H1 (cell line): ENCODE measurements at regions not wholly inside any gene's neighbourhood (a gene's known extent, or its start where the extent isn't known, plus 50 kb on each side); places are given as distances from the start of the nearest gene placed in this dataset.

Source experiments
- CTCF ChIP-seq, 3 experiments: IDR thresholded peaks; 1 replicate in 2 of 3; 2 replicates in 1 of 3; pipeline versions ENCODE4 v1.5.1 to v1.6.1; 2011; ENCODE audit warnings: low read length in 3 of 3, mild to moderate bottlenecking in 3 of 3, inconsistent platforms in 2 of 3, low read depth in 1 of 3, moderate library complexity in 1 of 3; ENCODE audit not compliant: insufficient read depth in 1 of 3; ENCODE audit errors: control extremely low read depth in 1 of 3
- POLR2A ChIP-seq, 2 experiments: IDR thresholded peaks; 1 replicate in 1 of 2; 2 replicates in 1 of 2; pipeline ENCODE4 v1.6.1; 2011; ENCODE audit warnings: low read depth in 2 of 2, low read length in 2 of 2, mild to moderate bottlenecking in 2 of 2; ENCODE audit errors: control extremely low read depth in 1 of 2

DNA sequence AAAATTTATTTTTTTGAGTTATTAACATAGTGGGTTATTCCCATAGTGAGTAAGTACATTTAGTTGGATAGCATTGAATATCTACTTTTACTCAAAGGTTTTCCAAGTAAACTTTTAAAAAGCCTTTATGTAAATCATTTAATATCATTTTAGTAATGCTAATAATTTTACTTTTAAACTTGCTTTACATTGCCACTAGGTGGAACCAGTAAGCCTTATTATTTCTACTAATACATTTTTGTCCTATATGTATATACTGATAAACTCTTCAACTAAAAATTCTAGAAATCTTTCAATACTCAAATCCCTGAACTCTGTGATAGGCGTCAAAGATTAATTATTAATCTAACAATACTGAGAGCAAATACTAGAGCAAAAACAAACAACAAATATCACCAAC, 1709.2 kb upstream of the PCDH20 start:
- TF ChIP-seq POLR2A (IDR thresholded peaks at IDR 0.05; ENCODE audit: control extremely low read depth in 1 of 2, low read depth in 2 of 2, low read length in 2 of 2), result no peak
- no peak; a peak in 1 of 4 replicates for TF ChIP-seq CTCF (IDR thresholded peaks at IDR 0.05; ENCODE audit: control extremely low read depth in 1 of 3, insufficient read depth in 1 of 3, low read depth in 1 of 3, low read length in 3 of 3)
